DMS153 treated with DMSO at 0.1 percent for 48 hours (cell line): ENCODE measurements at regions not wholly inside any gene's neighbourhood (a gene's known extent, or its start where the extent isn't known, plus 50 kb on each side); places are given as distances from the start of the nearest gene placed in this dataset.
"Not testable (repeated sequence)": the region's sequence is repeated elsewhere in the genome, so short reads cannot be mapped to it uniquely, and the experiment has no call there.

ENCODE experiments used
- DNase-seq: peaks from one replicate; lab custom pipeline; 2025; ENCODE audit not compliant: unreplicated experiment; lab: John Stamatoyannopoulos, UW

- DNase-seq = no peak
These were observed 72.2 kb downstream of the CRLF2 start for GRCh38 chrX:1140236-1140681.

- DNase-seq = no peak
These were observed 73.3 kb downstream of the CRLF2 start for GRCh38 chrX:1139185-1139500.

- DNase-seq = no peak
These were observed 73.8 kb downstream of the CRLF2 start for GRCh38 chrX:1138476-1139184.

GRCh38 chrX:1137531-1137930 is 74.9 kb downstream of the CRLF2 start:
- no peak for DNase-seq

- not testable (repeated sequence) for DNase-seq
These were observed 75.9 kb downstream of the CRLF2 start for GRCh38 chrX:1136582-1136981.

- DNase-seq = no peak
These were observed 77.5 kb downstream of the CRLF2 start for GRCh38 chrX:1134976-1135375.

GRCh38 chrX:1134156-1134555 is 78.3 kb downstream of the CRLF2 start:
- DNase-seq = no peak

- DNase-seq = no peak
These were observed 85.7 kb downstream of the CRLF2 start for GRCh38 chrX:1126738-1127137.

- DNase-seq = no peak
These were observed 87.9 kb downstream of the CRLF2 start for GRCh38 chrX:1124531-1124930.

GRCh38 chrX:1122851-1123250 is 89.6 kb downstream of the CRLF2 start:
- not testable (repeated sequence) for DNase-seq

- no peak for DNase-seq
These were observed 93.2 kb downstream of the CRLF2 start for GRCh38 chrX:1119275-1119674.

GRCh38 chrX:1118572-1119199 is 93.8 kb downstream of the CRLF2 start:
- DNase-seq = no peak

- not testable (repeated sequence) for DNase-seq
These were observed 97.0 kb downstream of the CRLF2 start for GRCh38 chrX:1115411-1115810.

GRCh38 chrX:1112321-1112720 is 100.1 kb downstream of the CRLF2 start:
- DNase-seq = no peak

- no peak for DNase-seq
These were observed 100.7 kb downstream of the CRLF2 start for GRCh38 chrX:1111601-1112300.

GRCh38 chrX:1109580-1110119 is 102.8 kb downstream of the CRLF2 start:
- DNase-seq = no peak

GRCh38 chrX:1108501-1109445 is 103.7 kb downstream of the CRLF2 start:
- no peak for DNase-seq

GRCh38 chrX:1106478-1107210 is 105.8 kb downstream of the CRLF2 start:
- no peak for DNase-seq

GRCh38 chrX:1105671-1106419 is 106.6 kb downstream of the CRLF2 start:
- no peak for DNase-seq
